Progenitor cell of endocrine pancreas (in vitro differentiated cells): ENCODE measurements at regions not wholly inside any gene's neighbourhood (a gene's known extent, or its start where the extent isn't known, plus 50 kb on each side); places are given as distances from the start of the nearest gene placed in this dataset.

Experiments
- DNase-seq: peaks from one replicate; pipeline ENCODE4 v3.0.0; 2021; ENCODE audit warnings: low spot score; ENCODE audit not compliant: unreplicated experiment
- H3K27ac Mint-ChIP-seq: 2 replicates; pipeline ENCODE4 v1.8.0; 2021; ENCODE audit warnings: mild to moderate bottlenecking, moderate library complexity, mixed read lengths
- H3K27me3 Mint-ChIP-seq: 2 replicates; pipeline ENCODE4 v1.8.0; 2021; ENCODE audit warnings: mixed read lengths
- H3K36me3 Mint-ChIP-seq: 2 replicates; pipeline ENCODE4 v1.8.0; 2022; ENCODE audit warnings: mixed read lengths; ENCODE audit not compliant: insufficient read depth
- H3K4me1 Mint-ChIP-seq: 2 replicates; pipeline ENCODE4 v1.8.0; 2021; ENCODE audit warnings: low read depth, mixed read lengths
- H3K4me3 Mint-ChIP-seq: 2 replicates; pipeline ENCODE4 v1.8.0; 2021; ENCODE audit warnings: low read depth, mild to moderate bottlenecking, moderate library complexity, mixed read lengths
- H3K9me3 Mint-ChIP-seq: 2 replicates; pipeline ENCODE4 v1.8.0; 2021; ENCODE audit warnings: low read depth, mixed read lengths
- TF ChIP-seq, protein P1 (sequence below): fragments of 200-600 bp; sonication (generic); IDR thresholded peaks from one replicate; pipeline ENCODE4 v1.5.0; 2021; ENCODE audit warnings: antibody characterized with exemption, mild to moderate bottlenecking; ENCODE audit not compliant: unreplicated experiment

DNA sequence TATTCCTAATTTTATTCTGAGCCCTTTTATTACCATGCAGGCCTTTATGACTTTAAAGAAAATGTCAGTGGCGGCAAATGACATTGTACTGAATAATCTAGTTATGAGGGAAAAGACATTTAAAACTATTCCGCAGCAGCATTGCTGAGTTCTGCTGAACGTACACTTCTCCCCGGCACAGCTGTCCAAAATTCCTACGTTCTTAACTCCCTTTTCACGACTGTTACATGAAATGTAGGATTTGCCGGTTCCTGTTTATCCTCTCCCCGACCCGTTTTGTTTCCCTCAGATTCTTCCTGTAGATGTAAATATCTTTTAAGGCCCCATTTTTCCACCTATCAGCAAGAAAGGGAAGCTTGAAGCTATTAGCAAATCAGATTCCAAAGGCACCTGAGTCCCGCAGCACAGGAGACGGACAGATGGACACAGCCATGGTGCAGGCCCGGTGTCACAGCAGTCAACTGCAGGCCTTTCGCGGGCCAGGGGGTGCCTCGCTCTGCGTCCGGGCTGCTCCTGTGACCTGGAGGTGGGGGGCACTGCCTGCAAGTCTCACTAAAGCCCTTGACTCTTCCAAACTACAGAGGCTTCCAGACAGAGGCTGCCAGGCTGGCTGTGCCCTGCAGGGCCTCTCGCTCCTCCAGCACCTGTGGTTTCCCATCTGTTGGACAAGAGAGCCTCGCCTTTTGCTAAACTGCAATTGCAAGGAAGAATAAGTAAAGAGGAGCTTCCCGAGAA lies 485.0 kb upstream of the MGMT start:
- no peaks in the 10 kb centered on the region for H3K4me1 Mint-ChIP-seq
- H3K9me3 Mint-ChIP-seq: no peaks in the 10 kb centered on the region
- H3K4me3 Mint-ChIP-seq: no peak overlapping the region
- no peak overlapping the region for H3K27ac Mint-ChIP-seq
- H3K27me3 Mint-ChIP-seq: peaks cover 24% of the 10 kb centered on the region
- H3K36me3 Mint-ChIP-seq: no peaks in the 10 kb centered on the region
- TF ChIP-seq, protein P1, sequence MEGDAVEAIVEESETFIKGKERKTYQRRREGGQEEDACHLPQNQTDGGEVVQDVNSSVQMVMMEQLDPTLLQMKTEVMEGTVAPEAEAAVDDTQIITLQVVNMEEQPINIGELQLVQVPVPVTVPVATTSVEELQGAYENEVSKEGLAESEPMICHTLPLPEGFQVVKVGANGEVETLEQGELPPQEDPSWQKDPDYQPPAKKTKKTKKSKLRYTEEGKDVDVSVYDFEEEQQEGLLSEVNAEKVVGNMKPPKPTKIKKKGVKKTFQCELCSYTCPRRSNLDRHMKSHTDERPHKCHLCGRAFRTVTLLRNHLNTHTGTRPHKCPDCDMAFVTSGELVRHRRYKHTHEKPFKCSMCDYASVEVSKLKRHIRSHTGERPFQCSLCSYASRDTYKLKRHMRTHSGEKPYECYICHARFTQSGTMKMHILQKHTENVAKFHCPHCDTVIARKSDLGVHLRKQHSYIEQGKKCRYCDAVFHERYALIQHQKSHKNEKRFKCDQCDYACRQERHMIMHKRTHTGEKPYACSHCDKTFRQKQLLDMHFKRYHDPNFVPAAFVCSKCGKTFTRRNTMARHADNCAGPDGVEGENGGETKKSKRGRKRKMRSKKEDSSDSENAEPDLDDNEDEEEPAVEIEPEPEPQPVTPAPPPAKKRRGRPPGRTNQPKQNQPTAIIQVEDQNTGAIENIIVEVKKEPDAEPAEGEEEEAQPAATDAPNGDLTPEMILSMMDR: no peak
- DNase-seq: no peak

DNA sequence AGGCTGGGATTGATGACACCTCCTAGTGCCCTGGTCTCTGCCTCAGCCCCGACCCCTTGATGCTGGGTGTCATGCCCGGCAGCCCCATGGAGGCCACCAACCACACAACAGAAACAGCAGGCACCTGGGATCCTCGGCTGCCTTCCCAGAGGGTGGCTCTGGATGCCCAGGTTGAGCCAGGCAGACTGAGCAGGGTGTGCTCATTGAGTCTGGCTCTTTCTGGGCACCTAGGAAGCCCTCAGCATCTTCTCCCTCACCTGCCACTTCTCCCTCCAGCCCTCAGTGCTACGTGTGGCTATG lies 484.5 kb upstream of the MGMT start:
- H3K36me3 Mint-ChIP-seq: no peaks in the 10 kb centered on the region
- no peak overlapping the region for H3K27ac Mint-ChIP-seq
- TF ChIP-seq, protein P1: no peak
- DNase-seq: no peak
- no peaks in the 10 kb centered on the region for H3K4me1 Mint-ChIP-seq
- no peak overlapping the region for H3K4me3 Mint-ChIP-seq
- peaks cover 20% of the 10 kb centered on the region for H3K27me3 Mint-ChIP-seq
- no peaks in the 10 kb centered on the region for H3K9me3 Mint-ChIP-seq

DNA sequence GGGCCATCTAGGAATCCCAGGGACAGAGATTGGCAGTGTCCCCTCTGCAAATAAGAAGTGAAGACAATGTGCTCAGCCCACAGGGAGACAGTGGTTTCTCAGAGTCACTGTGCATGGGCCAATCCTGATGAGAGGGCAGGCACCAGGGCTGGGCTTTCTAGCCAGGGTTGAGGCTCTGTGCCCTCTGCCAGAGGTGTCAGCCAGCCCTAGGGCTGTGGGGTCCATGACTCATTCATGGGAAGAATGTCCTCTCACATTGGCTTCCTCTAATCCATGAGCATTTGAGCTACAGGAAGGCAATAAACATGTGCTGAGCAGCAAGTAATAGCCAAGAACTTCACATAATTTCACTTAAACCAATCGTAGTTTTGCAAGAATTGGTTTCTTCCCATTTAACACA lies 482.0 kb upstream of the MGMT start:
- Mint-ChIP-seq H3K27me3 (peaks cover 23% of the 10 kb centered on the region), H3K4me3 (no peak overlapping the region), H3K4me1 (no peaks in the 10 kb centered on the region), H3K27ac (no peak overlapping the region), H3K9me3 (peaks cover 3% of the 10 kb centered on the region), H3K36me3 (no peaks in the 10 kb centered on the region)
- TF ChIP-seq, protein P1: no peak
- DNase-seq: no peak

DNA sequence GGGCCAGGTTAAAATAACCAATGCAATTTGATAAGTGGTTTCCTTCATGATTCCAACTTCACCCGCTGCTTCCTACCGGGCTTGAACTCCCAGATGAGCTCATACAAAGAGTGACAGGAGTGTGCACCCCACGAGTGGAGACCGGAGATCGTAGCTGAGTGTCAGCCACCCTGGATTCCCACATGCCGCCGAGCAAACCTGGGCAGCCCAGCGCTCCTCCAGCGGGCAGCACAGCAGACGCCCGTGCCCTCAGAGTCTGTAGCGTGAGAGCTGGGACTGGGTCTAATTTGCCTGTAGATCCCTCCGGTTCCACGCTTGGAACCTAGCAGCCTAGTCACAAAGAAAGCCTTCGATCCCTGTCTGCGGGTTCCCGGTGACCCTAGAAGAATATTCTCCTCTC lies 476.1 kb upstream of the MGMT start:
- Mint-ChIP-seq H3K27me3 (peaks cover 29% of the 10 kb centered on the region), H3K4me3 (no peak overlapping the region), H3K9me3 (peaks cover 3% of the 10 kb centered on the region), H3K36me3 (no peaks in the 10 kb centered on the region), H3K27ac (no peak overlapping the region), H3K4me1 (no peaks in the 10 kb centered on the region)
- no peak for DNase-seq
- TF ChIP-seq, protein P1: no peak

DNA sequence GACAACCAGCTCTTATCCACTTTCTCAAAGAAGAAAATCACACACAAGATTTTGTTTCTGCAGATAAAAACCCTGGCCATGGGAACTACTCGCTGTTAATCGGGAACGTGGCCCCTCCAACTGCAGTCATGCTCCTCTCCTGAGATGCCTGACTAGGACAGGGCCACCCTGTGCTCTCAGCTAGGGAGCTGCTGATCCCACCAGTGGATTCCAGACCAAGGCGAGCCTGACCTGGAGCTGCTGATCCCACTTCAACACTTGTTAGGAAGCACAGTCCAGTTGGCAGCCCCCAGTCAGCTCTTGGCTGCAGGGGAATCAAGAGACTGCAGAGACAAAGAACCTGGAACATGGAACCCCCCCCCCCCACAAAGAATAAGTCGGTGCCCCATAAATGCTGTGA lies 474.3 kb upstream of the MGMT start:
- H3K9me3 Mint-ChIP-seq: peaks cover 3% of the 10 kb centered on the region
- no peaks in the 10 kb centered on the region for H3K36me3 Mint-ChIP-seq
- H3K27ac Mint-ChIP-seq: no peak overlapping the region
- no peak for DNase-seq
- H3K4me1 Mint-ChIP-seq: no peaks in the 10 kb centered on the region
- no peak overlapping the region for H3K4me3 Mint-ChIP-seq
- peaks cover 29% of the 10 kb centered on the region for H3K27me3 Mint-ChIP-seq
- TF ChIP-seq, protein P1: no peak
